ENCODE measurements at regions not wholly inside any gene's neighbourhood (a gene's known extent, or its start where the extent isn't known, plus 50 kb on each side); places are given as distances from the start of the nearest gene placed in this dataset.
"Not testable (repeated sequence)": the region's sequence is repeated elsewhere in the genome, so short reads cannot be mapped to it uniquely, and the experiment has no call there.

- H3K4me3 ChIP-seq (ENCODE audit: low read depth, low read length): no peak overlapping the region
- TF ChIP-seq, protein P1, sequence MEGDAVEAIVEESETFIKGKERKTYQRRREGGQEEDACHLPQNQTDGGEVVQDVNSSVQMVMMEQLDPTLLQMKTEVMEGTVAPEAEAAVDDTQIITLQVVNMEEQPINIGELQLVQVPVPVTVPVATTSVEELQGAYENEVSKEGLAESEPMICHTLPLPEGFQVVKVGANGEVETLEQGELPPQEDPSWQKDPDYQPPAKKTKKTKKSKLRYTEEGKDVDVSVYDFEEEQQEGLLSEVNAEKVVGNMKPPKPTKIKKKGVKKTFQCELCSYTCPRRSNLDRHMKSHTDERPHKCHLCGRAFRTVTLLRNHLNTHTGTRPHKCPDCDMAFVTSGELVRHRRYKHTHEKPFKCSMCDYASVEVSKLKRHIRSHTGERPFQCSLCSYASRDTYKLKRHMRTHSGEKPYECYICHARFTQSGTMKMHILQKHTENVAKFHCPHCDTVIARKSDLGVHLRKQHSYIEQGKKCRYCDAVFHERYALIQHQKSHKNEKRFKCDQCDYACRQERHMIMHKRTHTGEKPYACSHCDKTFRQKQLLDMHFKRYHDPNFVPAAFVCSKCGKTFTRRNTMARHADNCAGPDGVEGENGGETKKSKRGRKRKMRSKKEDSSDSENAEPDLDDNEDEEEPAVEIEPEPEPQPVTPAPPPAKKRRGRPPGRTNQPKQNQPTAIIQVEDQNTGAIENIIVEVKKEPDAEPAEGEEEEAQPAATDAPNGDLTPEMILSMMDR (IDR thresholded peaks at IDR 0.05; ENCODE audit: insufficient read depth, low read length): no peak
- DNase-seq (ENCODE audit: low read depth): no peak
Measured at GRCh38 chr22:22322792-22323191, 78.2 kb downstream of the VPREB1 start.

- H3K4me3 ChIP-seq (ENCODE audit: low read depth, low read length): no peak overlapping the region
- no peak for DNase-seq (ENCODE audit: low read depth)
- TF ChIP-seq, protein P1 (IDR thresholded peaks at IDR 0.05; ENCODE audit: insufficient read depth, low read length): no peak
Measured at GRCh38 chr22:22327723-22328122, 83.1 kb downstream of the VPREB1 start.

GRCh38 chr22:22329792-22330191, 85.2 kb downstream of the VPREB1 start:
- H3K4me3 ChIP-seq (ENCODE audit: low read depth, low read length): no peak overlapping the region
- DNase-seq (ENCODE audit: low read depth): no peak
- TF ChIP-seq, protein P1 (IDR thresholded peaks at IDR 0.05; ENCODE audit: insufficient read depth, low read length): no peak

DNA sequence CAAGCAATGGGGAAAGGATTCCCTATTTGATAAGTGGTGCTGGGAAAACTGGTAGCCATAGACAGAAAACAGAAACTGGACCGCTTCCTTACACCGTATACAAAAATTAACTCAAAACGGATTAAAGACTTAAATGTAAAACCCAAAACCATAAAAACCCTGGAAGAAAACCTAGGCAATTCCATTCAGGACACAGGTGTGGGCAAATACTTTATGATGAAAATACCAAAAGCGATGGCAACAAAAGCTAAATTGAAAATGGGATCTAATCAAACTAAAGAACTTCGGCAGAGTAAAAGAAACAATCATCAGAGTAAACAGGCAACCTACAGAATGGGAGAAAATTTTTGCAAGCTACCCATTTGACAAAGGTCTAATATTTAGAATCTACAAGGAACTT, 91.1 kb downstream of the VPREB1 start:
- H3K4me3 ChIP-seq (ENCODE audit: low read depth, low read length); DNase-seq (ENCODE audit: low read depth): not testable (repeated sequence)

DNA sequence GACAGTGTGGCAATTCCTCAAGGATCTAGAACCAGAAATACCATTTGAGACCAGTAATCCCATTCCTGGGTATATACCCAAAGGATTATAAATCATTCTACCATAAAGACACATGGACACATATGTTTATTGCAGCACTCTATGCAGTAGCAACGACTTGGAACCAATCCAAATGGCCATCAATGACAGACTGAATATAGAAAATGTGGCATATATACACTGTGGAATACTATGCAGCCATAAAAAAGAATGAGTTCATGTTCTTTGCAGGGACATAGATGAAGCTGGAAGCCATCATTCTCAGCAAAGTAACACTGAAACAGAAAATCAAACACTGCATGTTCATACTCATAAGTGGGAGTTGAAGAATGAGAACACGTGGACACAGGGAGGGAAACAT, 91.7 kb downstream of the VPREB1 start:
- not testable (repeated sequence) for H3K4me3 ChIP-seq (ENCODE audit: low read depth, low read length); DNase-seq (ENCODE audit: low read depth)

DNA sequence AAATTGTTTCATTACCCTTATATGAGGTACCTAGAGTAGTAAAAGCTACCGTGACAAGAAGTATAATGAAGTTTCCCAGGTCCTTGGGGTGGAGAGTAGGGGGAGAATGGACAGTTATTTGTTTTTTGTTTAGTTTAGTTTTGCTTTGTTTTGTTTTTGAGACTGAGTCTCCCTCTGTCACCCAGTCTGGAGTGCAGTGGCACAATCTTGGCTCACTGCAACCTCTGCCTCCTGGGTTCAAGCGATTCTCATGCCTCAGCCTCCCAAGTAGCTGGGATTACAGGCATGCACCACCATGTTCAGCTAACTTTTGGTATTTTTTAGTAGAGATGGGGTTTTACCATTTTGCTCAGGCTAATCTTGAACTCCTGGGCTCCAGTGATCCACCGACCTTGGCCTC, 94.2 kb downstream of the VPREB1 start:
- not testable (repeated sequence) for DNase-seq (ENCODE audit: low read depth); H3K4me3 ChIP-seq (ENCODE audit: low read depth, low read length)

DNA sequence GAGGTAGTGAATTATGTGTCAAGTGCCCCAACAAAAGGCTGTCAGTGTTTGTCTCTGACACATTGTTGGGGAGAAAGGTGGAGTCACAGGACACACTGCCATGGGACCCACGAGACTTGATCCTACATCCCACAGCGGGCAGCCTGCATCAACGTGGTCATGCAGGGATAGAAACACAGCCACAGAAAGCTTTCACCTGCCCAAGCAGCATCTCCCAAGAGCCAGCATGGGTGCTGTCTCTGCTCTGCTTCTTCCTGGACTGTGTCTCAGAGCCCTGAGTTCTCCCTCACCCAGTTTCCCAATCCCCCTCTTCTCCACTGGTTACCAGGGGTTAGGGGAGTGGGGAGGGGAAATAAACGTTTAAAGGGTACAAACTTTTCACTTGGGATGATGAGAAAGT, 97.2 kb downstream of the VPREB1 start:
- DNase-seq (ENCODE audit: low read depth): no peak
- TF ChIP-seq, protein P1 (IDR thresholded peaks at IDR 0.05; ENCODE audit: insufficient read depth, low read length): no peak
- no peak overlapping the region for H3K4me3 ChIP-seq (ENCODE audit: low read depth, low read length)

DNA sequence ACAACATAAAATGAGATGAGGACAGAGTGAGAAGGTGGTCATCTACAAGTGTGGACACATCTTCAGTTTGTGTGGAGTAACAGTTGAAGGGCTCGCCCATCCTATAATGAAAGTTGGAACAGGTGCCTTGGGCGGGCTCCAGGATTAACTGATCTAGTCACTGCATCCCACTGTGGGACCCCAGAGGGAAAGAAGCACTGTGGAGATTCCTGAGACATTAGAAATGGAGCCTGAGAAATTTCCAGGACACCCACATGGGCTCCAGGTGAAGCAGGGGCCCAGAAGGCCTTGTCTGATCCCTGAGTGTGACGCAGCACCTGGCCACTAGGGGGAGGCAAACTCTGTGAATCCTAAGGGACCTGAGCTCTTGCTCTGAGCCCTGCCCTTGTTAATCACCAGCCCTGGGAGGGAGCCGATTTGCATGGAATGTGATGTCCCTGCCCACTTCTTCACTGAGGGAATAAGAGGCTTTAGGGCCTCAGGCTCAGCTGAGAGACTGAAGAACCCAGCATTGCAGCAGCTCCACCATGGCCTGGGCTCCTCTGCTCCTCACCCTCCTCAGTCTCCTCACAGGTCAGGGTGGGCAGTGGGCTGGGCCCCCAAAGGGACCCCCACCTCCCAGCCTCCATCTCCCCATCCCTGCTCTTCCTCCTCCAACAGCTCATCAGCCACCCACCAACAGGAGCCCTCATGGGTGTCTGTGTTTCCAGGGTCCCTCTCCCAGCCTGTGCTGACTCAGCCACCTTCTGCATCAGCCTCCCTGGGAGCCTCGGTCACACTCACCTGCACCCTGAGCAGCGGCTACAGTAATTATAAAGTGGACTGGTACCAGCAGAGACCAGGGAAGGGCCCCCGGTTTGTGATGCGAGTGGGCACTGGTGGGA, 98.4 kb downstream of the VPREB1 start:
- TF ChIP-seq, protein P1 (IDR thresholded peaks at IDR 0.05; ENCODE audit: insufficient read depth, low read length): peak; percentile 82
- peak; percentile 16 for DNase-seq (ENCODE audit: low read depth)
- H3K4me3 ChIP-seq (ENCODE audit: low read depth, low read length): no peak overlapping the region
